ENCODE measurements at regions not wholly inside any gene's neighbourhood (a gene's known extent, or its start where the extent isn't known, plus 50 kb on each side); places are given as distances from the start of the nearest gene placed in this dataset.

- Histone ChIP-seq H3K27me3 (no peaks in the 10 kb centered on the region), H3K27ac (no peak overlapping the region), H3K9me3 (no peaks in the 10 kb centered on the region), H3K9ac (ENCODE audit: low read depth in 2 of 2, low read length in 2 of 2) (no peak overlapping the region), H3K4me1 (no peaks in the 10 kb centered on the region), H3K36me3 (no peaks in the 10 kb centered on the region), H3K4me3 (no peak overlapping the region)
- intact Hi-C loops (cut with DNase I) = no loop called here
- no peak for TF ChIP-seq CTCF (IDR thresholded peaks at IDR 0.05)
- no peak for DNase-seq
These were observed 221.0 kb upstream of the WSB1 start for GRCh38 chr17:27072885-27073284.

- H3K9me3 ChIP-seq = no peaks in the 10 kb centered on the region
- H3K27ac ChIP-seq = no peak overlapping the region
- no peak for DNase-seq
- no peaks in the 10 kb centered on the region for H3K4me1 ChIP-seq
- no peaks in the 10 kb centered on the region for H3K36me3 ChIP-seq
- H3K27me3 ChIP-seq = no peaks in the 10 kb centered on the region
- no peak overlapping the region for H3K9ac ChIP-seq (ENCODE audit: low read depth in 2 of 2, low read length in 2 of 2)
- H3K4me3 ChIP-seq = no peak overlapping the region
- TF ChIP-seq CTCF (IDR thresholded peaks at IDR 0.05) = no peak
- intact Hi-C loops (cut with DNase I) = no loop called here
These were observed 217.1 kb upstream of the WSB1 start for GRCh38 chr17:27076814-27077213.

GRCh38 chr17:27078296-27078695 is 215.6 kb upstream of the WSB1 start:
- Histone ChIP-seq H3K4me1 (no peaks in the 10 kb centered on the region), H3K27ac (no peak overlapping the region), H3K4me3 (no peak overlapping the region), H3K27me3 (no peaks in the 10 kb centered on the region), H3K9me3 (no peaks in the 10 kb centered on the region), H3K36me3 (no peaks in the 10 kb centered on the region), H3K9ac (ENCODE audit: low read depth in 2 of 2, low read length in 2 of 2) (no peak overlapping the region)
- no peak for DNase-seq
- no peak for TF ChIP-seq CTCF (IDR thresholded peaks at IDR 0.05)
- intact Hi-C loops (cut with DNase I) = no loop called here

GRCh38 chr17:27079660-27080059 is 214.3 kb upstream of the WSB1 start:
- Histone ChIP-seq H3K27me3 (no peaks in the 10 kb centered on the region), H3K4me3 (no peak overlapping the region), H3K36me3 (no peaks in the 10 kb centered on the region), H3K27ac (no peak overlapping the region), H3K9me3 (no peaks in the 10 kb centered on the region), H3K4me1 (no peaks in the 10 kb centered on the region), H3K9ac (ENCODE audit: low read depth in 2 of 2, low read length in 2 of 2) (no peak overlapping the region)
- no peak for TF ChIP-seq CTCF (IDR thresholded peaks at IDR 0.05)
- intact Hi-C loops (cut with DNase I) = no loop called here
- DNase-seq = no peak

- no peaks in the 10 kb centered on the region for H3K36me3 ChIP-seq
- no peaks in the 10 kb centered on the region for H3K27me3 ChIP-seq
- no peak overlapping the region for H3K9ac ChIP-seq (ENCODE audit: low read depth in 2 of 2, low read length in 2 of 2)
- intact Hi-C loops (cut with DNase I) = no loop called here
- DNase-seq = no peak
- no peaks in the 10 kb centered on the region for H3K4me1 ChIP-seq
- no peak overlapping the region for H3K4me3 ChIP-seq
- no peak for TF ChIP-seq CTCF (IDR thresholded peaks at IDR 0.05)
- no peak overlapping the region for H3K27ac ChIP-seq
- no peaks in the 10 kb centered on the region for H3K9me3 ChIP-seq
These were observed 212.8 kb upstream of the WSB1 start for GRCh38 chr17:27081002-27081638.
